ENCODE measurements at regions not wholly inside any gene's neighbourhood (a gene's known extent, or its start where the extent isn't known, plus 50 kb on each side); places are given as distances from the start of the nearest gene placed in this dataset.

GRCh38 chr5:121285801-121286521 is 565.7 kb upstream of the FTMT start:
- TF ChIP-seq ZKSCAN1 (IDR thresholded peaks at IDR 0.05; ENCODE audit: low read length) (no peak), NFKB2 (CRISPR knock-in tag; IDR thresholded peaks at IDR 0.05; ENCODE audit: borderline replicate concordance) (no peak)
